ENCODE measurements at regions not wholly inside any gene's neighbourhood (a gene's known extent, or its start where the extent isn't known, plus 50 kb on each side); places are given as distances from the start of the nearest gene placed in this dataset.

- no peak for DNase-seq (ENCODE audit: low read depth)
- H3K4me3 ChIP-seq (ENCODE audit: low read depth, low read length), result no peak overlapping the region
- H3K36me3 ChIP-seq (ENCODE audit: control insufficient read depth, insufficient read depth, low read length), result no peaks in the 10 kb centered on the region
- TF ChIP-seq, protein P1, sequence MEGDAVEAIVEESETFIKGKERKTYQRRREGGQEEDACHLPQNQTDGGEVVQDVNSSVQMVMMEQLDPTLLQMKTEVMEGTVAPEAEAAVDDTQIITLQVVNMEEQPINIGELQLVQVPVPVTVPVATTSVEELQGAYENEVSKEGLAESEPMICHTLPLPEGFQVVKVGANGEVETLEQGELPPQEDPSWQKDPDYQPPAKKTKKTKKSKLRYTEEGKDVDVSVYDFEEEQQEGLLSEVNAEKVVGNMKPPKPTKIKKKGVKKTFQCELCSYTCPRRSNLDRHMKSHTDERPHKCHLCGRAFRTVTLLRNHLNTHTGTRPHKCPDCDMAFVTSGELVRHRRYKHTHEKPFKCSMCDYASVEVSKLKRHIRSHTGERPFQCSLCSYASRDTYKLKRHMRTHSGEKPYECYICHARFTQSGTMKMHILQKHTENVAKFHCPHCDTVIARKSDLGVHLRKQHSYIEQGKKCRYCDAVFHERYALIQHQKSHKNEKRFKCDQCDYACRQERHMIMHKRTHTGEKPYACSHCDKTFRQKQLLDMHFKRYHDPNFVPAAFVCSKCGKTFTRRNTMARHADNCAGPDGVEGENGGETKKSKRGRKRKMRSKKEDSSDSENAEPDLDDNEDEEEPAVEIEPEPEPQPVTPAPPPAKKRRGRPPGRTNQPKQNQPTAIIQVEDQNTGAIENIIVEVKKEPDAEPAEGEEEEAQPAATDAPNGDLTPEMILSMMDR (IDR thresholded peaks at IDR 0.05; ENCODE audit: insufficient read depth, low read length, poor library complexity, severe bottlenecking), result no peak
- H3K27me3 ChIP-seq (ENCODE audit: control insufficient read depth, insufficient read depth, low read length), result no peaks in the 10 kb centered on the region
These were observed 763.5 kb downstream of the EDEM1 start for GRCh38 chr3:5951026-5951425.

DNA sequence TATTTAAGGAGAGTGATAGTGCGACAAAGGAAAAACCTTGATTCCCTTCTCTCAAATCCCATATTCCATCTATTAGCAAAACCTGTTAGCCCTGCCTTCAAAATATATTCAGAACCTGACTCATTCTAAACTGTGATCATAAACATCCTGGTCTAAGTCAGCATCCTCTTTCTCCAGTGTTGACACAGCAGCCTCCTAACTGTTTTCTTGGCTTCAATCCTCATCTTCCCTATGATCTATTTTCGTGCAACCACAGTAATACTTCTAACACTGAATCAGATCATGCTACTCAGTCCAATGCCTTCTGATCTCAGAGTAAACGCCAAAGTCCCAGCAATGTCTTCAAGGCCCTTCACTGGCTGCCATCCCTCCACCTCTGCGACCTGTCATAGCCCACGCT lies 785.1 kb downstream of the EDEM1 start:
- TF ChIP-seq, protein P1 (IDR thresholded peaks at IDR 0.05; ENCODE audit: insufficient read depth, low read length, poor library complexity, severe bottlenecking), result no peak
- DNase-seq (ENCODE audit: low read depth), result no peak
- H3K4me3 ChIP-seq (ENCODE audit: low read depth, low read length), result no peak overlapping the region
- H3K27me3 ChIP-seq (ENCODE audit: control insufficient read depth, insufficient read depth, low read length), result no peaks in the 10 kb centered on the region
- no peaks in the 10 kb centered on the region for H3K36me3 ChIP-seq (ENCODE audit: control insufficient read depth, insufficient read depth, low read length)

DNA sequence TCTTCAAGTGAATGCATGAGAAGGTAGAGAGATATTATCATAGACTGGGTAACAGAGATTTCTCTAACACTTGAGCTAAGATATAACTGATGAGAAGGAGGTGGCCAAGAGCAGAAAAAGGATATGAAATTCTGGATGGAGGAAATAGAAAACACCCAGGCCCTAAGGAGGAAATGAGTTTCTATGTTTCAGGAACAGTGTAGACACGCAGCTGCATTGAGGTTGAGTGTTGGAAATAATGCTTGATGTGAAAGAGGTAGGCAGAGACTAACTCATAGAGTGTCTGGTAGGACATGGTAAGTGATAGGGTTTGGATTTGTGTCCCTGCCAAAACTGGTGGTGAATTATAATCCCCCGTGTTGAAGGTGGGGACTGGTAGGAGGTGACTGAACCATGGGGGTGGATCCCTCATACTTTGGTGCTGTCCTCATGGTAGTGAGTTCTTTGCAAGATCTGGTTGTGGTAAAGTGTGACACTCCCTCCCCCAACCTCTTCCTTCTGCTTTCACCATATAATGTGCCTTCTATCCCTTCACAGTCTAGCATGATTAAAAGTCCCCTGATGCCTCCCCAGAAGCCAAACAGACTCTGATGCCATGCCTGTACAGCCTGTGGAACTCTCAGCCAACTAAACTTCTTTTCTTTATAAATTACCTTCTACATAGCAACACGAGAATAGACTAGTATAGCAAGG lies 787.3 kb downstream of the EDEM1 start:
- no peak for DNase-seq (ENCODE audit: low read depth)
- TF ChIP-seq, protein P1 (IDR thresholded peaks at IDR 0.05; ENCODE audit: insufficient read depth, low read length, poor library complexity, severe bottlenecking), result no peak
- no peaks in the 10 kb centered on the region for H3K36me3 ChIP-seq (ENCODE audit: control insufficient read depth, insufficient read depth, low read length)
- no peaks in the 10 kb centered on the region for H3K27me3 ChIP-seq (ENCODE audit: control insufficient read depth, insufficient read depth, low read length)
- H3K4me3 ChIP-seq (ENCODE audit: low read depth, low read length), result no peak overlapping the region

DNA sequence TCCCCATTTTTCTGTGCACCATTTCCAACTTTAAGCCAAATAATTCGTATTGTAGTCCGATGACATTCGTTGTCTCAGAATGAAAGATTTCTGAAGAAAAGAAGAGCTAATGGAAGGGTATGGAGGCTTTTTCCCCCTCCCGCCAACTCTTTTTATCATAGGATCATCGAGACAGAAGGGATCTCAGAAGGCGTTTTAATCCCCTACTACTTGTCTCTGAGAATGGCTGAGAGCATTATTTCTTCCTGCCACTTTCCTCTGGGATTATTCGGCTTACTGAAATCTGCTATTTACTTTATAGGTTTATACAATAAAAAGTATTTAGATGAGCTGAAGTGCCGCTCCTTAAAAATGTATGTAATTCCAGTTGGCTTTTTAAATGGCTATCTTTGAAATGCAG lies 789.8 kb downstream of the EDEM1 start:
- H3K4me3 ChIP-seq (ENCODE audit: low read depth, low read length), result no peak overlapping the region
- TF ChIP-seq, protein P1 (IDR thresholded peaks at IDR 0.05; ENCODE audit: insufficient read depth, low read length, poor library complexity, severe bottlenecking), result no peak
- H3K27me3 ChIP-seq (ENCODE audit: control insufficient read depth, insufficient read depth, low read length), result no peaks in the 10 kb centered on the region
- H3K36me3 ChIP-seq (ENCODE audit: control insufficient read depth, insufficient read depth, low read length), result no peaks in the 10 kb centered on the region
- no peak for DNase-seq (ENCODE audit: low read depth)

DNA sequence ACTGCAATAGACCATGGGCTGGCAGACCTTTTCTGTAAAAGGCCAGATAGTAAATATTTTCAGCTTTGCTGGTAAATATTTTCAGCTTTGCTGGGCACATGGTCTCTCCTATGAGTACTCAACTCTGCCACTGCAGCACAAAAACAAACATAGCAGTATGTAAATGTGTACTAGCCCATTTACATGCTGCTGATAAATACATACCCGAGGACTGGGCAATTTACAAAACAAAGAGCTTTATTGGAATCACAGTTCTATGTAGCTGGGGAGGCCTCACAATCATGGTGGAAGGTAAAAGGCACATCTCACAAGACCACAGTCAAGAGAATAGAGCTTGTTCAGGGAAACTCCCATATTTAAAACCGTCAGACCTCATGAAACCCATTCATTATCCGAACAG lies 793.0 kb downstream of the EDEM1 start:
- TF ChIP-seq, protein P1 (IDR thresholded peaks at IDR 0.05; ENCODE audit: insufficient read depth, low read length, poor library complexity, severe bottlenecking), result no peak
- Histone ChIP-seq H3K27me3 (ENCODE audit: control insufficient read depth, insufficient read depth, low read length) (no peaks in the 10 kb centered on the region), H3K36me3 (ENCODE audit: control insufficient read depth, insufficient read depth, low read length) (no peaks in the 10 kb centered on the region), H3K4me3 (ENCODE audit: low read depth, low read length) (no peak overlapping the region)
- DNase-seq (ENCODE audit: low read depth), result no peak

GRCh38 chr3:5994651-5995050 lies 807.1 kb downstream of the EDEM1 start:
- Histone ChIP-seq H3K36me3 (ENCODE audit: control insufficient read depth, insufficient read depth, low read length) (no peaks in the 10 kb centered on the region), H3K4me3 (ENCODE audit: low read depth, low read length) (no peak overlapping the region), H3K27me3 (ENCODE audit: control insufficient read depth, insufficient read depth, low read length) (no peaks in the 10 kb centered on the region)
- TF ChIP-seq, protein P1 (IDR thresholded peaks at IDR 0.05; ENCODE audit: insufficient read depth, low read length, poor library complexity, severe bottlenecking), result no peak
- no peak for DNase-seq (ENCODE audit: low read depth)
